HG03442 (cell line): ENCODE measurements at regions not wholly inside any gene's neighbourhood (a gene's known extent, or its start where the extent isn't known, plus 50 kb on each side); places are given as distances from the start of the nearest gene placed in this dataset.

Experiments
- ATAC-seq: cut with Tn5 transposase; IDR thresholded peaks from one replicate; pipeline ENCODE4 v1.9.1; 2021; ENCODE audit warnings: mild to moderate bottlenecking, moderate library complexity; ENCODE audit not compliant: unreplicated experiment

DNA sequence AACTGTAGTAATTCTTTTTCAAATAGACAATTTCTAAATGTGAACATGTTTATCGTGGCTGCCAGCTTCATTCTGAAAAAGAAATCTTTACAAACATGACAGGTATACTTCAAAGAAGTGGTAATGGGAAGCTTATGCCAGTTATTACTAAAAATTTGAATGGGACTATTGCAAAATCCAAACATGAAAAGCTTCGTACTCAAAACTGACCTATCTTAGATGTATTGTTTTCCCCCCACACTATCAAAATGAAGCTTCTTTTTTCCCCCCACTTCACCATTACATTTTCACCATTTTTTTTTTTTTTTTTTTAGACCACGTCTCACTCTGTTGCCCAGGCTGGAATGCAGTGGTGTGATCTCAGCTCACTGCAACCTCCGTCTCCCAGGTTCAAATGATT, 50.4 kb upstream of the SERTAD2 start:
- no peak for ATAC-seq

DNA sequence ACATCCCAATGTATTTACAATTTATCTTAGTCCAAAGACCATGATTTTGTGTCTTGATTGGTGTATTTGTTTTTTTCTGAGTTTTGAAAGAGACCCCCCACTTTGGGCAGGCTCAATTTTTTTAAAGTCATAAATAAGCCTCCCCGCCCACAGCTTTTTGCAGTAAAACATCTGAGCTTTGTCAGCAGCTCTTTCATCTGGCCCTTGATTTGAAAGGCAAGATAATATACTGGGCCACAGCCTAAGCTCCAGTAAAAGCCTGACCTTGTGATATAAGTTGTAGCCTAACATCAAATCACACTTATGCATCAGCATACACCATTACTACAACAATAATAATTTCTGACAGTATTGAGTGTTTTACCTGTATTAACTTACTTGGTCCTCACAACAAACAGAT, 51.3 kb upstream of the SERTAD2 start:
- no peak for ATAC-seq

DNA sequence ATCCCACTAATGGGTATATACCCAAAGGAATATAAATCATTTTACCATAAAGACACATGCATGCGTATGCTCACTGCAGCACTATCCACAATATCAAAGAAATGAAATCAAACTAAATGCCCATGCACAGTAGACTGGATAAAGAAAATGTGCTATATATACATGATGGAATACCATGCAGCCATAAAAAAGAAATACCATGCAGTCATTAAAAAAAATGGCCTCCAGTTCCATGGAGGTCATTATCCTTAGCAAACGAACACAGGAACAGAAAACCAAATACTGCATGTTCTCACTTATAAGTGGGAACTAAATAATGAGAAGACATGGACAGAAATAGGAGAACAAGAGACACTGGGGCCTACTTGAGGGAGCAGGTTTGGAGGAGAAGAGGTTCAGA, 53.6 kb upstream of the SERTAD2 start:
- ATAC-seq, result no peak

DNA sequence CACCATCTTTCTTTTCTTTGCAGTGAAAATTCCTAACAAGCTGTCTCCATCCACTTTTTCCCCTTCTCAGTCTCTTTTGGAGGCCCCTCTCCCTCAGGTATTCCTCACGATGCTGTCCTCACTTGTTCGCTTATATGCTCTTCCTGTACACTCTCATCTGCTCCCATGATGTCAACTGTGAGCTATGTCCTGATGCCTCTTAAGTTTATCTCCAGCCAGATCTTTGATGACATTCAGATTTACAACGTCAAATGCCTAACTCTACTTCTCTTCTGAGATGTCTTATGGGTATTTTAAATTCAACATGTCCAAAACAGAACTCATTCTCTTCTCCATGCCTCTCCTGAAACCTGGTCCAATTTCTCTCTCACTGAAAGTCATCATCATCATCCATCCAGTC, 55.1 kb upstream of the SERTAD2 start:
- ATAC-seq, result no peak

DNA sequence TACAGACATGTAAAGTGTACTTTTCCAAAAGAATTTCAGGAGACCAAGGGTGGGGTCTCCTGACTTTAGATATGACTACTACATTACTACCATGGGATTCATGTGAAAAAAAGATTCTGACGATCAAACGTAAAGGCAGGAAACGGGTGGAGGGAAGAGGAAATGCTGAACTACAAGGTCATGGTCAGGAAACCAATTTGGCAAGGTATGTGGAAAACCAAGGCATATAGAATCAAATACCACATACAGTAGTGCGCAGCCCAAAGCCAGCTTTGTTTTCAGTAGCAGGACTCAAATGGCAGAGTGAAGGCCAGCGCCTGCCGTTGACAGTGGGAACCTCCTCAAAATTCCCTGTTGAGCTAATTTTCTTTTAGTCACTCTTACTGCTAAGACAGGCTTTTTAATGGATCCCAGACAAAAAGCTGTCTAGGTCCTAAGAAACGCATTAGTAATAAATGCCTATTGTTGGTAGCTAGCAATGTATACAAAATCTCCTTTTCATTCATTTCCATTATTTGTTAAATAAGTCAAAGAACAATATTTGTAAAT, 57.6 kb upstream of the SERTAD2 start:
- no peak for ATAC-seq

DNA sequence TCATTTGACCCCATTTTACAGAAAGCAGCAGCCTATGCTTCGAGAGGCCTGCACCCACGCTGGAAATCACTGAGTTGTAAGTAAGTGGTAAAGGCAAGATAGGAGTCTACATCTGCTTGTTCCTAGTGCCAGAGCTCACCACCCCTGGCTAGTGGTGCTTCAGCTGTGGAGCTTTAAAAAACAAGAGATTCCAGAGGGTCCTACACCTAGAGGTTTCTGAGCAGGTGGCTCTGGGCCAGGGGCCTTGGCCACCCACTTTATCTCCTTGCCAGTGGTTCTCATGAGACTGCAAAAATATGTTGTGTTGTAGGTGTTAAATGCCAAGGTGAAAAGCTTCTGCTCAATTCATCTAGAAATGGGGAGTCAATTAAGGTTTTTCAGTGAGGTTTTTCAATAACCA, 60.0 kb upstream of the SERTAD2 start:
- ATAC-seq, result no peak

DNA sequence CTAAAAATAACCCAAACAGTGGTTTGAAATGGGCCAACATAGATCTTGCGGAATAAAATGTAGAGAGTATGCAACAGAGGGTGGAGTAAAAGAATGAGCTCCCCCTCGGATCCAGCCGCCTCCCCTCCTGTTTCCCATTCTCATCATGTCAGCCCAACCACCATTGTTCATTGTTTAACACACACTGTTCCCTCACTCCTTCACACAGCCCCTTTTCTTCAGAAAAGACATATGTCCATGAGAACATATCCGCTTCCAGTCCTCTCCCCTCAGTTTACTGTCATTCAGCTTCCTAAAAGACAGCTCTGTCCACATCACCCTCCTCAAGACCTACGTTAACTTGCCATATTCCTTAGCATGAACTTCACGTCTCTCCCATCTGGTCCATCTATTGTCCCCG, 62.9 kb upstream of the SERTAD2 start:
- ATAC-seq, result no peak

DNA sequence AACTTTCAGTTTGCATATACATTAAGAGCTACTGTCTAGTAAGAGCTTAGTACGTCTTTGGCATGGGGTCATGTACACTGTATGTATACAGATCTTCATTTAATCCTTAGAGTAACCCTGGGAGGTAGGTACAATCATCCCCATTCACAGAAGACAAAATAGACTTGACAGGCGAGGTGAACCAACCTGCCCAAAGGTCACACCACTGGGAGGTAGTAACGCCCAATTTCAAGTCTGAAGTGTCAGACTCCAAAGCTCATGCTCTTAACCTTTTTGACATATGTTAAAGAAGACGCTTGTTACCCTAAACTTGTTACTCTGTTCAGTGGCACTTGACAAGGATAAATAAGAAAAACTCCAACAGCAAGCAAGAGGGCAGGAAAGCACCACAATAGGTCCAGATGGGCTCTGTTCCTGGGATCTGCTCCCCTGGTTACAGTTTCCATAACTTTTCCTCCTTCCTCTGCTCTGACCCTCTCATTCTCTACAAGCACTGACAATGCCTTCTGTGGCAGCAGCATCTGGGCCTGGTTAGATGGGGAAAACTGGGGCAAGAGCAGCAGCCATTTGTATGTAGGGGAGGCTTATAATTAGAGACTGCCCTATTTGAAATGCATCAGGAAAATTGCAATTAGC, 64.7 kb upstream of the SERTAD2 start:
- ATAC-seq, result no peak

DNA sequence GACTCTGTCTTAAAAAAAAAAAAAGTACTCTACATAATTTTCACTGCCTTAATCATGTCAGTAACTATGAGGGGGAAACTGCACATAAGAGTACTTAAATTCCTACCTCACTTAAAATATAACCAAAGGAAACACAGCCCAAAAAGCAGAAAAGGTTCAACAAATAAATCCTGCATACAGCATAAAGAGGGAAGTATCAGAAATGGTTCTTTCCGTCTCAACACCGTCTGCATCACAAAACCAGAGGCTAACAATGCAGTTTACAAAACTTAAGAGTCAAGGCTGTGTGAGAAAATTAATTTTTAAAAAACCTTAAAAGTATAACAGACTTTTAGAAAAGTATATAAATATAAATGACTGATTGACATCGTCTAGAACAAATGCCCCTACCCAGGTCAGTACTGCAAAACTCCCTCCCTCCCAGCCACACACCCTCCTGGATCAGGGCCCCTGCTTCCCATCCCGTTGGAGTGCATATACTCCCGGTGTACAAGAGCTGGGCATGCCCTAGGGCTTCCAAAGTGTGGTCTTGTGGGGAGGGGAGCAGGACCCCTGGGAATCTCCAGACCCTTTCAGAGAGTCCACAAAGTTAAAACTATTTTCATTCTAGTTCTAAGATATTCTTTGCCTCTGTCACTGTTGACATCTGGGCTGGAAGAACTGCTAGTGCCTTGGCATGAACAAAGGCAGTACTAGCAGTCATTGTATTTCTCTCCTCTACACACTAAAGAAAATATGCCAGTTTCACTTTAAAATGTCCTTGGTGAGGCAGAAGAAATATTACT, 67.0 kb upstream of the SERTAD2 start:
- ATAC-seq, result no peak

DNA sequence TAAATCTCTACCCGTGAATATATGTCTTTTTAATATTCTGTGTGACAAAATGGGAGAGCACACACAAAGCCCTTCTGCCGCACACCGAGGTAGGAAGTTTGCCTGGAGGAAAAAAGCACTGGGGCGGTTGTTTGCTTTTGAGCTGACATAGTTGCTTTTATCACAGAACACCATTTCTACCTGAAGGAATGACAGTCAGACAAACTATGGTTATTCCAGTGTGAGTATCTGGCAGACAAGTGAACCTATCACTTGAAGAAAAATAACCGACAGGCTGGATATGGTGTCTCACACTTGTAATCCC, 67.6 kb upstream of the SERTAD2 start:
- no peak for ATAC-seq

DNA sequence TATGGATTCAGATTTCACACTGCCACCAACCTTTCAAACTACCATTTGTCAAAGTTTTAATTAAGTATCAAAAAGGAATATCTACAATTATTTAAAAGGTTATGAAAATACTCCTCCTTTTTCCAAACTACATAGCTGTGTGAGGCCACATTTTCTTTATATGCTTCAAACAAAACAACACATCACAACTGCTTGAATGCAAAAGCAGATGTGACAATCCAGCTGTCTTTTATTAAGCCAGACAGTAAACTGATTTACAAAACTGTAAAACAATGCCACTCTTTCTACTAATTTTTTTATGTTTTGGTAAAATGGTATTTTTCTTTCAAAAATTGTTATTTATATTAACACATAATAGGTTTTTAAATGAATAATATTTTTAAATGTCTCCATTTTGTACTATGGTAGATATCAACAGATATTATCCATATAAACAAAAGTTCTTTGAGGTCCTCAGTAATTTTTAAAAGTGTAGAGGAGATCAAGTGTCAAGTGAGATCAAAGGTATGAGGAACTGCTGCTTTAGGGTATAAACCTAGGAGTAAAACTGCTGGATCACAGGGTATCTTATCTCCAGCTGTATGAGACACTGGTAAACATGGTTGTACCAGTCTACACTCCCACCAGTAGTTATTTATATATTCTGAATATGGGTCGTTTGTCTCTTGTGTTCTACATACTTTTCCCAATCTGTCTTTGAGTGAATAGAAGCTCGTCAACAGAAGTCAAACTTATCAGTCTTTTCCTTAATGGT, 68.8 kb upstream of the SERTAD2 start:
- ATAC-seq, result no peak

DNA sequence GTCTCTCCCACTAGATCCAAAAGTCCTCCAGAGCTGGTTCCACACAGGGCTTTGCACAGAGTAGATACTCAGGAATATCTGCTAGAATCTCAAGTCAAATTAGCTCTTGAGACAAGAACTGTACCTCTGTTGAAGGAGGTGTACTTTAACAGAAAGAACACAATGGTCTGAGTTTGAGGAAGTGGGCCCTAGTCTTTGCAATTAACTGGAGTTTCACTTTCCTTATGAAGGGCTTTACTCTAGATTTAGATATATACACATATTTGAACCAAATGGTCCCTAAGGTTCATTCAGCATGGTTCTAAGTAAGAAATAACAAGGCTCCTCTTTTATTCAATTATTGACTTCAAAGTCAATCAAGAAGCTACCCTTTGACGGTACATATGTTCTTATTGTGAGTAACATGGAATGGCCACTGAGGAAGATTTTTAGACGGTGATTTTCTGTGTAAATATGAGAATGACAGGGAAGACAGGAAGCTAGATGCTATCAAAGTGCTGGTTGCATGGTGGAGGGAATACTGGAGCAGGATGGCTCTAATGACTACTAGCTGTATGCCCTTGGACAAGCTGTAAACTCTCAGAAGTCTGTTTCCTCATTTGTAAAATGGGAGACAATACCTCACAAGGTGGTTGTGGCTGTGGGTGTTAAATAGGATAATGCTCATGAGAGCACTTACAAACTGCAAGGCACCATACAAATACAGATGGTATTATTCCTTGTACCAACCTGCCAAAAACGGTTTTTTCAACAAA, 73.5 kb upstream of the SERTAD2 start:
- ATAC-seq, result peak; percentile 84

DNA sequence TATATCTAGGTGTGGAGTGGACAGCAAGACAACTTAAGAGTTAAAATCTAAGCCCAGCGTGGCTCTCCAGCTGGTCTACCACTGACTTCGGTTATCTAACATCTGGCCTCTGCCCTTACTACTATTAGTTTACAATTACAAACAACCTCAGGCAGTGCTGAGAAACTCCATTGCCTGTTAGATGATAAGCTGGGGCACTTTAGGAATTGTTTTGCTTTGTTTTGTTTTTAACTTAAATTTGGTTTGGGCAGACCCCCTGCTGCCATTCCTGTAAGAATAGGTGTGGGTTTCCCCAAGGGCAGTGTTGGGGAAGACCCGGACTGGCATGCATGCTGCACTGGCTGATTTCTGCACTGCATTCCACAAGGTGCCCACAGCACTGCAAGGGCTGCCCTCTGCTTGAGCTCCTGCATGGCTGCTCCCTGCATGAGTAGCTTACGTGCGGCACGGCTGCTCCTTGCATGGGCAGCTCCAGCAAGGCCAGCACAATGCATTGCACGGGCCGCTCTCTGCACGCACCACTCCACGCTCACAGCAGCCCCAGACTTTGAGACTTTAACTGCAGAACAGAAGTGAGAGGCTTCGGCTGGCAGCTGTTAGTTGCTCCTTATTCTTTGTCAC, 74.2 kb upstream of the SERTAD2 start:
- ATAC-seq, result no peak

DNA sequence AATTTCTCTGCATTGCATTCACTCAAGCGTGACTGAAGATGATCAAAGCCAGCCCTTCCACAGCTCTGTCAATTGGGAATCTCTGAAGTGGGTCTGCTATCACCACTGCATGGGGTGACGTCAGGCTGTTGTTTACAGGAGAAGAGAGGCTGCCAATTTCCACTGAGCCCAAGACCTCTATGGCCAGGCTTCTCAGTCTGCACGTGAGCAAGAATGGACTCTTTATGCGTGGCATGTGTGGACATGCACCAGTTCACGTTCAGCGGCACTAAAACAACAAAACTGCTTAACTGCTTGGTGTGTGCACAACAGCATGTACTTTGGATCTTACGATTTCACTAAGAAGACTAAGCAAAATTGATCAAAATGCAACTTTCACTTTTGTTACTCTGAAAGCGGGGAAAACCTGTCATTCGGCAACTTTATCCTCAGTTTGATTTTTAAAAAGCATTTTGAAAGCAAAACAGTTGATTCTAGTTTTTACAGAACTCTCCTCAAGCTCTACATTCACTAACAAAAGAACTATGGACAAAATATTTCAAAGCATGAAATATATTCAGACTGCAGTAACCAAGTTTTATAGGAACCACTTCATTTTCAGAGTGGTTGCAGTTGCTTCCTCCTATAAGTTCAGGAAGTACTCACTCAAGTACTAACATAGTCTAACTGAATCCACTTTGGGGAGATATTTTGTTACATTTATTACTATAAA, 77.0 kb upstream of the SERTAD2 start:
- ATAC-seq, result no peak

DNA sequence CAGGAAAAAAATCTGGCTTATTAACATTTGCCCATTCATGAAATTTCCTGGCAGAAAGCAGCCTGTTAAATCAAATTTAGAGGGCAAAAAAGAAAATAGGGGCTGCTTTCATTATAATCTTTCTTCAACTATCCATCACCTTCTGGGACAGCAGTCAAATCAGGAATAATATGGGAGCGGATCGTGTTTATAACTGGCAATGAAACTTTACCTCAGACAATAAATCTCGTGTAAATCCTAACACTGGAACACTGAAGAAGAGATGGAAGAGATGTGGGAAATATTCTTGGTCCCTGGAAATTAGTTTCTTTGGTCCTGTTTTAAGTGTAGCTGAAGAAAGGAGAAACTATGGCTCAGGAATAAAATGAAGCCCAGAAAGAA, 77.5 kb upstream of the SERTAD2 start:
- no peak for ATAC-seq

DNA sequence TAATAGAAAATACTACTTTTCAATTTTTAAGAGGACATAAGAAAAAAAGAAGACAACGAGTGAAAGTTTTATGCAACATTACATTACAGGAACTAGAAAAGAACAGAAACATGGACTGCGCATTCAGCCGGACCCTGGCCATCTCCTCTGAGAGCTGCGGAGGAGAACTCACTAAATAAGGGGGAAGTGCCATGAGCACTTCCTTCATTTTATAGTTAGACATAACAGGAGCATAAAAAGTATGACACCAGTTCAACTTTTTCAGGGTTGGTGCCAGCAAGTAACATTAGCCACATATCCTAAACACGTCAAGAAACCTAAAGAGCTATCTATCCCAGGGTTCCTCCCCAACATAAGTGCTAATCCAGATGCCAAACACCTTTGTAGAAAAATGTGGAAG, 78.0 kb upstream of the SERTAD2 start:
- ATAC-seq, result no peak

DNA sequence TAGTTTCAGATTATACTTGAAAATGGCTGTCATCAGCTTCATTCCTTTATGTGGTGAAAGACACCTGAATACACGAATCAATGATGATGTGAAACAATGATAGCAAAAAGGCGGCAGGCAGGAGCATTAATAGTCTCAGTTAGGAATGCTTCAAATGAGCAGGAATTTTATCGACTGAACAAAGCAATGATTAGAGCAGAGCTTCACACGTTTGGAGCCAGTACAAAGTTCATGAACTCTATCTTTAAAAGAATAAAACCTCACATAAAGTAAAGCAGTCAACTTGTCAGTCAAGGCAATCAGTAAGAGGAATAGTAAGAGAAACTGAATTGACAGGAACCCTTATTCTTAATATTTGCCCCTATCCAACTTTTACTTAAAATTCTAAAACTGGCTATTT, 78.4 kb upstream of the SERTAD2 start:
- no peak for ATAC-seq

DNA sequence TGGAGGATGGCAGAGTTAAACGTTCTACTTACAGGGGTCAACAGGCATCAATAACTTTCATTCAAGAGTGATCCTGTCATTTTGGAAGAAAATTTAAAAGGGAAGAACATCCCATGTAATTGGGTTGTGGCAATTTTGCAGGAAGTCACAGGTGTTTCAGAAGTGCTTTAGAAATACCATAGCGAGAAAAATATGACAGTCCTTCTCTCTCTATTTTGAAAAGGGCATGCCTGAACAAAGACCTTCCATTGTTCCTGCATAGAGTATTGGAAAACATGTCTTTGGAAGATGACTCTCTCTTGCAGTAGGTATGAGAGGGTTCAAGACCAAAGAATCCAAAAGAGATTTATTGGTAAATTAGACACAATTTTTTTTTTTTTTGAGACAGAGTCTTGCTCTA, 81.8 kb upstream of the SERTAD2 start:
- no peak for ATAC-seq

DNA sequence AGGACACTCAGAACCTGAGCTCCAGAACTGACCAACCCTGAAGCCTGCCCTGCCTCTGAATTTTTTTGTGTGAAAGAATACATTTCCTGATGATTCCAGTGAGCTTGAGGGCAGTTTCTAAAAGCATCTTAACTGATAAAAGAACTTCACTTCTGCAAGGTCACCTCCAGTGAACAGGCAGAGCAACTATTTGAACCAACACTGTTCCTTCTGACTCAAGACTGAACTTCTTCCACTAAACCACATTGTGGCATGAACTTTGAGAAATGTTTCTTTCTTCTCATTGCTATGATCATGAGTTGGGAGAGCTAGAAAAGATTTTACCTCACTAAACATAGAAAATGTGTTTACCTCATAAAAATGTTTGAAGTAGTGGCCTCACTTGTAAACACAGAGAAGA, 83.8 kb upstream of the SERTAD2 start:
- ATAC-seq, result peak; percentile 74

DNA sequence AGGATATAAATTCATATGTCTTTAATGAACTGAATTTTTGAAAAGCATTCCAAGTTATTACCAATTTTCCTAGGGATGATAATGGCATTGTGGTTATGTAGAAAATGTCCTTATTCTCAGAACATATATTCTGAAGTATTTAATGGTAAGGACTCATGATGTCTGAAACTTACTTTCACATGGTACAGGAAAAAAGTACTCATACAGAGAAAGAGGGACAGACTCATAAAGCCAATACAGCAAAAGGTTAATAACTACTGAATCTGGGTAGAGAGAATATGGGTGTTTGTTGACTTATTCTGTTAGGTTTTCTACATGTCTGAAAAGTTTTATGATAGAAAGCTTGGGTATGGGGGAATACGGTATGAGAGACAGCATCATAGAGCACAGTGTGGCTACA, 84.3 kb upstream of the SERTAD2 start:
- ATAC-seq, result peak; percentile 77
